Peyer's patch (tissue), 4 donors: ENCODE measurements at regions not wholly inside any gene's neighbourhood (a gene's known extent, or its start where the extent isn't known, plus 50 kb on each side); places are given as distances from the start of the nearest gene placed in this dataset.

ENCODE experiments used
- DNase-seq, 3 donors: peaks; one replicate each; pipeline ENCODE4 v3.0.0-alpha.2; 2017 to 2019
- H3K27ac ChIP-seq, 4 donors: fragments of 200-600 bp; sonication (generic); one replicate each; pipeline ENCODE4 v1.5.1; 2016 to 2019
- H3K27me3 ChIP-seq, 2 donors: fragments of 200-600 bp; sonication (generic); one replicate each; pipeline ENCODE4 v1.5.1; 2019
- H3K36me3 ChIP-seq, 3 donors: fragments of 200-600 bp; sonication (generic); one replicate each; pipeline ENCODE4 v1.5.1; 2016 to 2019
- H3K4me1 ChIP-seq, 4 donors: fragments of 200-600 bp; sonication (generic); one replicate each; pipeline ENCODE4 v1.5.1; 2016 to 2019
- H3K4me3 ChIP-seq, 4 donors: fragments of 200-600 bp; sonication (generic); 1 replicate in 3 of 4; 2 replicates in 1 of 4; pipeline ENCODE4 v1.5.1; 2016 to 2019; ENCODE audit warnings: mild to moderate bottlenecking in 1 of 4
- H3K9me3 ChIP-seq, 4 donors: fragments of 200-600 bp; sonication (generic); one replicate each; pipeline ENCODE4 v1.5.1; 2016 to 2019; ENCODE audit warnings: mild to moderate bottlenecking in 1 of 4
- POLR2A ChIP-seq, 2 donors: fragments of 450-650 bp; IDR thresholded peaks; one replicate each; pipeline ENCODE4 v1.5.1; 2017; ENCODE audit warnings: antibody characterized with exemption in 2 of 2, mild to moderate bottlenecking in 2 of 2, moderate library complexity in 2 of 2
- TF ChIP-seq, protein P1 (sequence below), 6 experiments: fragments of 450-650 bp in 4 of 6; fragments of 200-600 bp in 2 of 6; sonication (generic) in 1 of 6; IDR thresholded peaks; one replicate each; pipeline ENCODE4 v1.5.1; 2017 to 2019; ENCODE audit warnings: antibody characterized with exemption in 6 of 6, mild to moderate bottlenecking in 3 of 6, moderate library complexity in 1 of 6

DNA sequence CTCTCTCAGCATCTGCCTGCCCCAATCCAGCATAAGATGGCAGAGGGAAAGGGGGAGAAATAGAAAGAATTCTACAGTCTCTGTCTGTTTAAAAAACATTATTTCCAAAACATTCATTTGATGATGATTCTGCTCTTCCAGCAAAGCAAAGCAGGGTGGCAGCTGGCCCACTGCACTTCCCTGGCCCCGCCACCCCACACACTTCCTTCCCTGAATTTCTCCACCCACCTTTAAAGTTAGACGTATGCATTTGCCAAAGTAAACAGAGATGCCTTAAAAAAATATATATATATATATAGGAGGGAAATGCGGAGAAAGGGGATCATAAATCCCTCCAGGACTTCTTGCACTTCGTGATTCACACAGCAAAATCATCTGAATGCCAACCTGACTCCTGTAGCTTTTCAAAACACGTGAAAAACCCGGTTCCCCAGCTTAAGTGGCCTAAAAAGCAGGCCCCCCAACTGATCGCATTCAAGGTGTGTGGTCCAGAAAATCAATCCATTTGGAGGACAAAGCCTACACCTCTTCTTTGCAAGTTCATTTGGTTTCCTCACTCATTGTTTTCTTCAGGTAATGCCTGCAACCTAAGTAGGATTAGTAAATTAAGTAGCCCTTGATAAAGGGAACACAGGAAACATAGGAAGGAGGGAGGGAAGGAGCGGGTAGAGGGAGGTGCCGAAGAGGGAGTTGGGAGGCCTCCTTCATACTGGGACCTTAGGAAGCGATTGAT lies 68.8 kb downstream of the LLPH start:
- Histone ChIP-seq H3K27me3 (no peaks in the 10 kb centered on the region), H3K9me3 (no peaks in the 10 kb centered on the region), H3K4me1 (no peaks in the 10 kb centered on the region), H3K4me3 (no peak overlapping the region), H3K27ac (no peak overlapping the region), H3K36me3 (no peaks in the 10 kb centered on the region)
- no peak for DNase-seq
- TF ChIP-seq POLR2A (IDR thresholded peaks at IDR 0.05) = no peak
- TF ChIP-seq, protein P1, sequence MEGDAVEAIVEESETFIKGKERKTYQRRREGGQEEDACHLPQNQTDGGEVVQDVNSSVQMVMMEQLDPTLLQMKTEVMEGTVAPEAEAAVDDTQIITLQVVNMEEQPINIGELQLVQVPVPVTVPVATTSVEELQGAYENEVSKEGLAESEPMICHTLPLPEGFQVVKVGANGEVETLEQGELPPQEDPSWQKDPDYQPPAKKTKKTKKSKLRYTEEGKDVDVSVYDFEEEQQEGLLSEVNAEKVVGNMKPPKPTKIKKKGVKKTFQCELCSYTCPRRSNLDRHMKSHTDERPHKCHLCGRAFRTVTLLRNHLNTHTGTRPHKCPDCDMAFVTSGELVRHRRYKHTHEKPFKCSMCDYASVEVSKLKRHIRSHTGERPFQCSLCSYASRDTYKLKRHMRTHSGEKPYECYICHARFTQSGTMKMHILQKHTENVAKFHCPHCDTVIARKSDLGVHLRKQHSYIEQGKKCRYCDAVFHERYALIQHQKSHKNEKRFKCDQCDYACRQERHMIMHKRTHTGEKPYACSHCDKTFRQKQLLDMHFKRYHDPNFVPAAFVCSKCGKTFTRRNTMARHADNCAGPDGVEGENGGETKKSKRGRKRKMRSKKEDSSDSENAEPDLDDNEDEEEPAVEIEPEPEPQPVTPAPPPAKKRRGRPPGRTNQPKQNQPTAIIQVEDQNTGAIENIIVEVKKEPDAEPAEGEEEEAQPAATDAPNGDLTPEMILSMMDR (IDR thresholded peaks at IDR 0.05) = no peak

DNA sequence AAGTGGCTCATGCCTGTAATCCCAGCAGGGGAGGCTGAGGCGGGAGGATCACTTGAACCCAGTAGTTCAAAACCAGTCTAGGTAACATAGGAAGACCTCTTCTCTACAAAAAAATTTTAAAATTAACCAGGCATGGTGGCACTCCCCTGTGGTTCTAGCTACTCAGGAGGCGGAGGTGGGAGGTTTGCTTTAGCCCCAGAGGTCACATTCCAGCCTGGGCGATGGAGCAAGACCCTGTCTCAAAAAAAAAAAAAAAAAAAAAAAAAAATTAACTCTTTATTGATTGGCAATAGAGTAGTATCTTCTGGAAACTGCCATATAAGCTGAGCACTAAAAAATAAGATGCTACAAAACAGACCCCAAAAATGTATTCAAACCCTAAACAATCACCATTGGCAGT lies 69.5 kb downstream of the LLPH start:
- TF ChIP-seq, protein P1 (IDR thresholded peaks at IDR 0.05) = no peak
- TF ChIP-seq POLR2A (IDR thresholded peaks at IDR 0.05) = no peak
- no peaks in the 10 kb centered on the region for H3K36me3 ChIP-seq
- no peak overlapping the region for H3K4me3 ChIP-seq
- H3K4me1 ChIP-seq = no peaks in the 10 kb centered on the region
- H3K27me3 ChIP-seq = no peaks in the 10 kb centered on the region
- no peaks in the 10 kb centered on the region for H3K9me3 ChIP-seq
- DNase-seq = no peak
- H3K27ac ChIP-seq = no peak overlapping the region

DNA sequence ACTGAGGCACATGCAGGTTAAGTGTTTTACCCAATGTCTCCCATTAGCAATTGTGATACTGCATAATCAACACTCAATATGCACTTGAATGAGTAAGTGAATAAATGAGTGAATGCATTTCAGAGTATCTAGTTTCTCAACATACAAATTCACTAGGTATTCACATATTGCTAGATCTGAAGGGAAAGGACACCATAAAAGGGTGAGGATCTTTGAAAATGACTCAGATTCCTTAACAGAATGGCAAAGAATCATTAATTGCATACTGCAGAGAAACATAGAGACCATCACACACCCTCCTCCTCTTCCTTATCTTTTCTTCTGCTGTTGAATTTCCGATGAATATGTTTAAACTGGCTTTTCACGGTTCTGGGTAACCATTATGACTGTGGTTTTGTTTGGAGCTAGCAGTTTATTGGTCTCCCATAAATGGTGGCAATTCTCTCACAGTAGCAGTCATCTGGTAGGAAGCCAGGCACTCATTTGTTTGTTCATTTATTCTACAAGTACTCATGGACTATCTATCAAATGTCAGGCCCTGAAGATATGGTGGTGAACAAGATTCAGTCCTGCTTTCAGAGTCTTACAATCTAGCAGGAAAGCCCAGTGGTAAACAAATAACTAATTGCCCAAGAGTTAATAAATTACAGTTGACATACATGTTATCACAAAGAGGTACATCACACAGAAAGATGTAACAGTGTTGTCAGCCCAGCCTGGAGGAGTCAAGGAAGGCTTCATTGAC lies 70.2 kb downstream of the LLPH start:
- Histone ChIP-seq H3K9me3 (no peaks in the 10 kb centered on the region), H3K27me3 (no peaks in the 10 kb centered on the region), H3K27ac (no peak overlapping the region), H3K4me3 (no peak overlapping the region), H3K4me1 (no peaks in the 10 kb centered on the region), H3K36me3 (no peaks in the 10 kb centered on the region)
- no peak for DNase-seq
- TF ChIP-seq POLR2A (IDR thresholded peaks at IDR 0.05) = no peak
- TF ChIP-seq, protein P1 (IDR thresholded peaks at IDR 0.05) = no peak

DNA sequence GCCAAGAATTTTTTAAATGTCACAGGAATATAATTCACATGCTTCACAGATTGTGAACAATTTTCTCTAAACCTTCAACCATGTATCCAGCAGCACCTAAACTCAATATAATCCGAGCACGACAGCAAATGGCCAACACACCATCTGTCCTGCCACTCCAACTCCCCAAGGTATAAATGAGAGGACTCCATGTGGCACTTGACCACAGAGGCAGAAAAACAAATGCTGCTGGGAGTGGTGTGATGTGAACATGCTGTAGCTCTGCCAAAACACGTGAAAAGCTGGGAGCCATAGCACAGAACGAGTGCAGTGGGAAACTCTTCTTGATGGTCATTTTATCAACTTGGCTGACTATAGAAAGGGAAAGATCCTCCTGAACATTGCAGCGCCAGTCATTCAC lies 70.9 kb downstream of the LLPH start:
- H3K9me3 ChIP-seq = no peaks in the 10 kb centered on the region
- H3K4me1 ChIP-seq = no peaks in the 10 kb centered on the region
- H3K27me3 ChIP-seq = no peaks in the 10 kb centered on the region
- no peak for DNase-seq
- TF ChIP-seq POLR2A (IDR thresholded peaks at IDR 0.05) = no peak
- TF ChIP-seq, protein P1 (IDR thresholded peaks at IDR 0.05) = no peak
- no peak overlapping the region for H3K27ac ChIP-seq
- no peak overlapping the region for H3K4me3 ChIP-seq
- no peaks in the 10 kb centered on the region for H3K36me3 ChIP-seq

DNA sequence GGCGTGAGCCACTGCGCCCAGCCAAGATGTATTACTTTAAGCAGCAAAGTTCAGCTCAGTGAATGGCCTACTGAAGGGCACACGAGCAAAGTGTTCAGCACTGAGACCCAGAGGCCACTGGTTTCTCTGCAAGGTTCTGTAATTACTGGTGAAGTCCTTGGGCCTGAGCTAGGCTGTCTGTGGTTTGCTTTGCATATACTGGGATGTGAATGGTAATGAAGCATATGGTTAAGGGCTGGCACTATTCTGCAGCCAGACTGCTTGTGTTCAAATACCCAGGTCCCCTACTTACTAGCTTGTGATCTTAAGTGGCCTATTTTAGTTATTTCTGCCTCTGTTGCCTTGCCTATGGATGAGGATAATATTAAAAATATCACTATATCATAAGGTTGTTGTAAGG lies 72.0 kb downstream of the LLPH start:
- no peak overlapping the region for H3K4me3 ChIP-seq
- H3K36me3 ChIP-seq = no peaks in the 10 kb centered on the region
- no peaks in the 10 kb centered on the region for H3K9me3 ChIP-seq
- no peak overlapping the region for H3K27ac ChIP-seq
- TF ChIP-seq POLR2A (IDR thresholded peaks at IDR 0.05) = no peak
- TF ChIP-seq, protein P1 (IDR thresholded peaks at IDR 0.05) = no peak
- H3K27me3 ChIP-seq = no peaks in the 10 kb centered on the region
- no peak for DNase-seq
- no peaks in the 10 kb centered on the region for H3K4me1 ChIP-seq
